ENCODE measurements at regions not wholly inside any gene's neighbourhood (a gene's known extent, or its start where the extent isn't known, plus 50 kb on each side); places are given as distances from the start of the nearest gene placed in this dataset.

- TF ChIP-seq, protein P1, sequence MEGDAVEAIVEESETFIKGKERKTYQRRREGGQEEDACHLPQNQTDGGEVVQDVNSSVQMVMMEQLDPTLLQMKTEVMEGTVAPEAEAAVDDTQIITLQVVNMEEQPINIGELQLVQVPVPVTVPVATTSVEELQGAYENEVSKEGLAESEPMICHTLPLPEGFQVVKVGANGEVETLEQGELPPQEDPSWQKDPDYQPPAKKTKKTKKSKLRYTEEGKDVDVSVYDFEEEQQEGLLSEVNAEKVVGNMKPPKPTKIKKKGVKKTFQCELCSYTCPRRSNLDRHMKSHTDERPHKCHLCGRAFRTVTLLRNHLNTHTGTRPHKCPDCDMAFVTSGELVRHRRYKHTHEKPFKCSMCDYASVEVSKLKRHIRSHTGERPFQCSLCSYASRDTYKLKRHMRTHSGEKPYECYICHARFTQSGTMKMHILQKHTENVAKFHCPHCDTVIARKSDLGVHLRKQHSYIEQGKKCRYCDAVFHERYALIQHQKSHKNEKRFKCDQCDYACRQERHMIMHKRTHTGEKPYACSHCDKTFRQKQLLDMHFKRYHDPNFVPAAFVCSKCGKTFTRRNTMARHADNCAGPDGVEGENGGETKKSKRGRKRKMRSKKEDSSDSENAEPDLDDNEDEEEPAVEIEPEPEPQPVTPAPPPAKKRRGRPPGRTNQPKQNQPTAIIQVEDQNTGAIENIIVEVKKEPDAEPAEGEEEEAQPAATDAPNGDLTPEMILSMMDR (IDR thresholded peaks at IDR 0.05), result no peak
- no peak for TF ChIP-seq POLR2AphosphoS5 (IDR thresholded peaks at IDR 0.05)
- no peak for TF ChIP-seq POLR2A (IDR thresholded peaks at IDR 0.05)
These were observed 266.9 kb upstream of the IGF1R start for GRCh38 chr15:98381446-98381845.

All from sigmoid colon (tissue), 4 donors.